Breast epithelium (tissue), 4 donors: ENCODE measurements at regions not wholly inside any gene's neighbourhood (a gene's known extent, or its start where the extent isn't known, plus 50 kb on each side); places are given as distances from the start of the nearest gene placed in this dataset.

ENCODE experiments used
- DNase-seq, 2 donors: peaks; one replicate each; pipeline ENCODE4 v3.0.0-alpha.2; 2019; ENCODE audit warnings: low spot score in 2 of 2
- H3K27ac ChIP-seq, 2 donors: fragments of 200-600 bp; sonication (generic) in 1 of 2; one replicate each; pipeline ENCODE4 v1.5.1; 2016 to 2019; ENCODE audit warnings: mild to moderate bottlenecking in 1 of 2
- H3K27me3 ChIP-seq, 2 donors: fragments of 200-600 bp; sonication (generic) in 1 of 2; one replicate each; pipeline versions ENCODE4 v1.5.1 to v1.6.0; 2017 to 2019; ENCODE audit warnings: control low read depth in 1 of 2, mild to moderate bottlenecking in 1 of 2
- H3K36me3 ChIP-seq: fragments of 200-600 bp; one replicate; pipeline ENCODE4 v1.5.1; 2019
- H3K4me1 ChIP-seq, 2 donors: fragments of 200-600 bp; sonication (generic); one replicate each; pipeline ENCODE4 v1.5.1; 2016 to 2019; ENCODE audit warnings: control low read depth in 1 of 2
- H3K4me3 ChIP-seq, 3 donors: fragments of 200-600 bp; sonication (generic); 1 replicate in 2 of 3; 2 replicates in 1 of 3; pipeline ENCODE4 v1.5.1; 2016 to 2019; ENCODE audit warnings: mild to moderate bottlenecking in 3 of 3, moderate library complexity in 2 of 3
- H3K9me3 ChIP-seq, 2 donors: fragments of 200-600 bp; sonication (generic) in 1 of 2; one replicate each; pipeline ENCODE4 v1.5.1; 2016 to 2019; ENCODE audit warnings: control low read depth in 1 of 2
- CTCF ChIP-seq, 3 donors: fragments of 450-650 bp; IDR thresholded peaks; one replicate each; pipeline ENCODE4 v1.5.1; 2016 to 2017; ENCODE audit warnings: antibody characterized with exemption in 3 of 3, mild to moderate bottlenecking in 3 of 3, moderate library complexity in 3 of 3
- POLR2A ChIP-seq: fragments of 450-650 bp; IDR thresholded peaks from one replicate; pipeline ENCODE4 v1.6.1; 2016; ENCODE audit warnings: antibody characterized with exemption, mild to moderate bottlenecking, moderate library complexity
- POLR2AphosphoS5 ChIP-seq, 3 donors: sonication (generic); formaldehyde crosslinking; IDR thresholded peaks; one replicate each; pipeline ENCODE4 v1.6.1; 2017; ENCODE audit warnings: antibody characterized with exemption in 3 of 3
- intact Hi-C: fragments of 100-400 bp; cut with DNase I; formaldehyde crosslinking; loops from one replicate; pipeline ENCODE4 v1.15.1; 2023; ENCODE audit warnings: low total_unique reads

GRCh38 chr12:43103866-43104265, 448.1 kb downstream of the ADAMTS20 start:
- Histone ChIP-seq H3K27me3 (no peaks in the 10 kb centered on the region), H3K27ac (no peak overlapping the region), H3K4me3 (no peak overlapping the region), H3K36me3 (no peaks in the 10 kb centered on the region), H3K4me1 (no peaks in the 10 kb centered on the region), H3K9me3 (no peaks in the 10 kb centered on the region)
- intact Hi-C loops = loop anchor here (5.0 kb wide), 1 partner anchor 73 kb away; no protein-coding TSS in a partner anchor
- no peak for DNase-seq
- TF ChIP-seq POLR2A = no peak
- no peak for TF ChIP-seq POLR2AphosphoS5 (IDR thresholded peaks at IDR 0.05)
- no peak for TF ChIP-seq CTCF (IDR thresholded peaks at IDR 0.05)

DNA sequence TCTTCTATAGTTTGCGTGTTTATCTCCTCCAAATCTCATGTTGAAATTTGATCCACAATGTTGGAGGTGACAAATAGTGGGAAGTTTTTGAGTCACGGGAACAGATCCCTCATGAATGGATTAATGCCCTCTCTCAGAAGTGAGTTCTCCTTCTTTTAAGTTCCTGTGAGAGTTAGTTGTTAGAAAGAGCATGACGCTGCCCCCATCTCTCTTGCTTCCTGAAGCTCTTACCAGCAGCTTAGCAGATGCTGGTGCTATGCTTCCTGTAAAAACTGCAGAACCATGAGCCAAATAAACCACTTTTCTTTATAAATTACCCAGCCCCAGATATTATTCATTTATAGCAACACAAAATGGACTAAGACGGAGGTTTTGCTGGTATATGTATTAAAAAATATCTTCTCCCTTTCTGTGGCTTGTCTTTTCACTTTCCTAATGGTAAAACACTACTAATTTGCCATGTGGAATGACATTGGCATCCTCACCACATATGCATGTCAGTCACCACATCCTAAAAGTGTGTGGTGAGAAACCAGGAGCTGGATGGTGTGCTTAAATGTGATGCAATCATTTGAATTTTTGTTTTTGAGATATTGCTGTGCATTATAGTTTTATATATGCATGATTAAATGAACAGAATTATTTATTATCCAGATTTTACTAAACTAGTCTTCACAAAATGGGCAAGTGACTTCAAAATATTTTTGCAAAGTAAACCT, 449.3 kb downstream of the ADAMTS20 start:
- no peak for DNase-seq
- no peak for TF ChIP-seq CTCF (IDR thresholded peaks at IDR 0.05)
- TF ChIP-seq POLR2A = no peak
- TF ChIP-seq POLR2AphosphoS5 (IDR thresholded peaks at IDR 0.05) = no peak
- Histone ChIP-seq H3K36me3 (no peaks in the 10 kb centered on the region), H3K4me3 (no peak overlapping the region), H3K27ac (no peak overlapping the region), H3K27me3 (no peaks in the 10 kb centered on the region), H3K4me1 (no peaks in the 10 kb centered on the region), H3K9me3 (no peaks in the 10 kb centered on the region)
- intact Hi-C loops = loop anchor here (5.0 kb wide), 1 partner anchor 75 kb away; no protein-coding TSS in a partner anchor

GRCh38 chr12:43100231-43100630, 451.8 kb downstream of the ADAMTS20 start:
- H3K4me3 ChIP-seq = no peak overlapping the region
- no peak overlapping the region for H3K27ac ChIP-seq
- no peaks in the 10 kb centered on the region for H3K4me1 ChIP-seq
- H3K36me3 ChIP-seq = no peaks in the 10 kb centered on the region
- TF ChIP-seq POLR2A (no peak), POLR2AphosphoS5 (IDR thresholded peaks at IDR 0.05) (no peak), CTCF (IDR thresholded peaks at IDR 0.05) (no peak)
- H3K27me3 ChIP-seq = no peaks in the 10 kb centered on the region
- no peak for DNase-seq
- no peaks in the 10 kb centered on the region for H3K9me3 ChIP-seq
- intact Hi-C loops = loop anchor here (5.0 kb wide), 1 partner anchor 77 kb away; no protein-coding TSS in a partner anchor

DNA sequence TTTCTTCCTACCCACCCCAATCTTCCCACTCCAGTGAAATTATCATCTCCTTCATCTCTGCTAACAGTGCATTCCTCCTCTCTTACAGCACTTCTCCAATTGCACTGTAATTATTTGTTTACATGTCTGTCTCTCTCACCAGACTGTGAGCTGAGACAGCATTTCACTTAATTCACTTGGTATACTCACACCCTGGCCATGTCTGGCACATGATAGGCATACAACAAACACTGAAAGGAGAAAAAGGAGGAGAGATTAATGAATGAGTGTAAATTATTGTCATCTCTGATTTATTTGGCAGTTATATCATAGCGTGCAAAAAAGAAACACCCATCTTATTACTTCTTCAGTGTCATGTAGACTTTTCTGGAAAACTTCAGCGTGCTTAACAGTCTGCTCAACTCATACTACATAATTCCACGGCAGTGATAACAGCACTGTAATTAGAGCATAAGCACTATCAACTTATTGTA, 452.3 kb downstream of the ADAMTS20 start:
- no peaks in the 10 kb centered on the region for H3K36me3 ChIP-seq
- TF ChIP-seq POLR2A = no peak
- H3K27me3 ChIP-seq = no peaks in the 10 kb centered on the region
- H3K4me1 ChIP-seq = no peaks in the 10 kb centered on the region
- no peak overlapping the region for H3K4me3 ChIP-seq
- no peak for DNase-seq
- H3K9me3 ChIP-seq = no peaks in the 10 kb centered on the region
- H3K27ac ChIP-seq = no peak overlapping the region
- intact Hi-C loops = loop anchor here (5.0 kb wide), 1 partner anchor 78 kb away; no protein-coding TSS in a partner anchor

DNA sequence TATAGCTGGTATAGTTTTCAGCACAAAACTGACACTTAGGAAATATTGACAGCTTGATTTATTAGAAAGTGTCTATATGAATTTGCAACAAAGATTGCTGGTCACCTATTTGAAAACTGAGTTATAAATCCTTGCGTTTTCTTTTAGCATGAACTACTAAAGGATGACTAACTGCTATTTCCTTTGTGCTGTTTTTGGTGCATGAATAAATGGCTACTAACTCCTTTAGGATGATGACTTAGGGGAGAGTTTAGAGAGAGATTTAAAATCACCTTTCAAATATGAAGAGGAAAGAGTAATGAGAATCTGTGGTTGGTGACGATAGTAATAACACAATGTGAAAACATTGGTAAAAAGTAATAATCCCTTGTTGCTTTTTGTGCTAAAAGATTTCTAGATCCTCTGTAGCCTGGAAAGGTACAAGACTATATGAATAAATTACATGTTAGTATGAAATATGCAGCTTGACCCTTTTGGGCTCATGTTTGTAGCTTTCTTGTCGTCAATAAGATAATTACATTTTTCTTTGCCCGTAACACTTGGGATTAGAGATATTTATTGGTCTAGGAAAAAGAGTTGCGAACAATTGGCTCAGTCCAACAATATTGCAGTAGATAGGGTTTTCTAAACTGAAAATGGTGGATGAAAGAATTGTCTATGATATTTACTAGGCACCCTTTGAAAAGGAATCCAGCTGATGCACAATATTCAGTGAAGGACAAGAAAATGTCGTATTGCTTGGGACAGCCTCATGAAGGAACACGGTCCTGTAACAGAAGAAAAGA, 453.0 kb downstream of the ADAMTS20 start:
- H3K27ac ChIP-seq = no peak overlapping the region
- H3K36me3 ChIP-seq = no peaks in the 10 kb centered on the region
- DNase-seq = no peak
- H3K9me3 ChIP-seq = no peaks in the 10 kb centered on the region
- no peaks in the 10 kb centered on the region for H3K4me1 ChIP-seq
- H3K4me3 ChIP-seq = no peak overlapping the region
- H3K27me3 ChIP-seq = no peaks in the 10 kb centered on the region
- intact Hi-C loops = no loop called here
- no peak for TF ChIP-seq POLR2A
- TF ChIP-seq CTCF (IDR thresholded peaks at IDR 0.05) = no peak
- no peak for TF ChIP-seq POLR2AphosphoS5 (IDR thresholded peaks at IDR 0.05)
